Trophoblast cell (in vitro differentiated cells and primary cell): ENCODE measurements at regions not wholly inside any gene's neighbourhood (a gene's known extent, or its start where the extent isn't known, plus 50 kb on each side); places are given as distances from the start of the nearest gene placed in this dataset.
A peak's percentile ranks its signal among the peaks of the same experiment; 100 is the strongest.

Experiments used
- DNase-seq, 2 donors: peaks; one replicate each; pipeline ENCODE4 v3.0.0-alpha.2; 2016
- H2AFZ ChIP-seq: 2 replicates; pipeline ENCODE4 v1.6.1; 2013; ENCODE audit warnings: low read length, moderate library complexity, mild to moderate bottlenecking; ENCODE audit not compliant: insufficient read depth, poor library complexity
- H2AK5ac ChIP-seq: 2 replicates; pipeline ENCODE4 v1.6.1; 2013; ENCODE audit warnings: mild to moderate bottlenecking, low read length
- H2BK120ac ChIP-seq: 2 replicates; pipeline ENCODE4 v1.6.1; 2013; ENCODE audit warnings: low read length, mild to moderate bottlenecking, moderate library complexity; ENCODE audit not compliant: insufficient read depth, poor library complexity
- H2BK12ac ChIP-seq: 2 replicates; pipeline ENCODE4 v1.6.1; 2013; ENCODE audit warnings: mild to moderate bottlenecking, low read length, moderate library complexity
- H2BK5ac ChIP-seq: 2 replicates; pipeline ENCODE4 v1.6.1; 2013; ENCODE audit warnings: low read length, low read depth, moderate library complexity, mild to moderate bottlenecking; ENCODE audit not compliant: poor library complexity
- H3K14ac ChIP-seq: 2 replicates; pipeline ENCODE4 v1.6.1; 2013; ENCODE audit warnings: mild to moderate bottlenecking, low read length
- H3K18ac ChIP-seq: 2 replicates; pipeline ENCODE4 v1.6.1; 2013; ENCODE audit warnings: mild to moderate bottlenecking, low read length
- H3K23ac ChIP-seq: 2 replicates; pipeline ENCODE4 v1.6.1; 2013; ENCODE audit warnings: low read length
- H3K27ac ChIP-seq: 2 replicates; pipeline ENCODE4 v1.5.1; 2013; ENCODE audit warnings: low read depth, mild to moderate bottlenecking, inconsistent platforms, low read length, moderate library complexity
- H3K27me3 ChIP-seq: 2 replicates; pipeline ENCODE4 v1.6.1; 2013; ENCODE audit warnings: inconsistent platforms, mild to moderate bottlenecking, low read length, moderate library complexity; ENCODE audit not compliant: insufficient read depth
- H3K36me3 ChIP-seq, 2 experiments: 1 replicate in 1 of 2; 2 replicates in 1 of 2; pipeline ENCODE4 v1.6.1; 2013; ENCODE audit warnings: low read length in 2 of 2, mild to moderate bottlenecking in 2 of 2, moderate library complexity in 1 of 2; ENCODE audit not compliant: insufficient read depth in 2 of 2, control insufficient read depth in 1 of 2
- H3K4ac ChIP-seq: 2 replicates; pipeline ENCODE4 v1.6.1; 2013; ENCODE audit warnings: low read depth, mild to moderate bottlenecking, low read length, moderate library complexity
- H3K4me1 ChIP-seq, 2 experiments: 1 replicate in 1 of 2; 2 replicates in 1 of 2; pipeline ENCODE4 v1.6.1; 2013; ENCODE audit warnings: low read length in 2 of 2, mild to moderate bottlenecking in 2 of 2, moderate library complexity in 1 of 2; ENCODE audit not compliant: insufficient read depth in 2 of 2, control insufficient read depth in 1 of 2
- H3K4me2 ChIP-seq: 2 replicates; pipeline ENCODE4 v1.6.1; 2013; ENCODE audit warnings: inconsistent platforms, mild to moderate bottlenecking, low read length, moderate library complexity
- H3K4me3 ChIP-seq: 2 replicates; pipeline ENCODE4 v1.5.1; 2013; ENCODE audit warnings: mild to moderate bottlenecking, low read depth, low read length, inconsistent platforms
- H3K79me1 ChIP-seq: one replicate; pipeline ENCODE4 v1.6.1; 2013; ENCODE audit warnings: low read length
- H3K79me2 ChIP-seq: 2 replicates; pipeline ENCODE4 v1.6.1; 2013; ENCODE audit warnings: low read length, mild to moderate bottlenecking; ENCODE audit not compliant: control insufficient read depth, insufficient read depth, poor library complexity
- H3K9ac ChIP-seq: 2 replicates; pipeline ENCODE4 v1.6.1; 2013; ENCODE audit warnings: mild to moderate bottlenecking, low read length
- H3K9me3 ChIP-seq: 2 replicates; pipeline ENCODE4 v1.6.1; 2013; ENCODE audit warnings: low read depth, mild to moderate bottlenecking, control low read depth, inconsistent platforms, low read length; ENCODE audit not compliant: insufficient read depth
- H4K12ac ChIP-seq: 2 replicates; pipeline ENCODE4 v1.6.1; 2013; ENCODE audit warnings: low read depth, mild to moderate bottlenecking, low read length, moderate library complexity
- H4K8ac ChIP-seq: 2 replicates; pipeline ENCODE4 v1.6.1; 2013; ENCODE audit warnings: low read depth, mild to moderate bottlenecking, low read length, moderate library complexity
- H4K91ac ChIP-seq: one replicate; pipeline ENCODE4 v1.6.1; 2013; ENCODE audit warnings: low read depth, mild to moderate bottlenecking, low read length, moderate library complexity
- WGBS: extraction: QIAGEN DNeasy Blood & Tissue Kit; methylation state at CpG from one replicate; pipeline ENCODE4 v1.1.7; 2013; ENCODE audit warnings: missing lambda C conversion rate; ENCODE audit not compliant: insufficient read length, insufficient coverage; ENCODE audit errors: extremely low coverage; 5-methylcytosine and 5-hydroxymethylcytosine counted together

DNA sequence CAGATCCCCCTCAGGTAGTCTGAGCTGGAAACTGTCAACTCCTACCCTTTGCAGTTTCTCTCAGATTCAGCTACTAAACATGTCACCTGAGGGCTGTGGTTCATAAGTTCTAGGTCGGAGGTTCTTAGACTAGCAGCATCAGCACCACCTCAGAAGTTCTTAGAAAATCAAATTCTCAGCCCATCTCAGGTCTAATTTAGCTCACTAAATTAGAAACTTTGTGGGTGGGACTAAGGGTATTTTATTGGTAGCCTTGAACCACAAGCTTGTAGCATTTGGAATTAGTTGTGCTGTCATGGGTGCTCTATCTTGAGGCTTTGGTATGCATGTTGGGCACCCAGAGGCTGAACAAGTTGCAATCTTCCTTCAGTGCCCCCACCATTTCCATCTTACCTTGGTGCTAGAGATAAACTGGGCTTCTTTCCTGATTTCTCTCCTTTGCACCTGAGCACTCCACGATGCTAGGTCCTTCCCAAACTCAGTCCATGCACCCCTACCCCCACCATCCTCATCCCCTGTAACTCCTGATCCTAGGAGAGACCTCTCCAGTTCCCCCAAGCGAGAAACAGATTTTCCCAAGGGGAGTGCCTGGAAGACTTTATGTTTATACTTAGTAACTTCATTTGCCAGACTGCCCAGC is 54.2 kb downstream of the S1PR1 start:
- no peak overlapping the region for H3K23ac ChIP-seq
- no CpG with 5 or more reads among the region's 3 CpGs for WGBS

DNA sequence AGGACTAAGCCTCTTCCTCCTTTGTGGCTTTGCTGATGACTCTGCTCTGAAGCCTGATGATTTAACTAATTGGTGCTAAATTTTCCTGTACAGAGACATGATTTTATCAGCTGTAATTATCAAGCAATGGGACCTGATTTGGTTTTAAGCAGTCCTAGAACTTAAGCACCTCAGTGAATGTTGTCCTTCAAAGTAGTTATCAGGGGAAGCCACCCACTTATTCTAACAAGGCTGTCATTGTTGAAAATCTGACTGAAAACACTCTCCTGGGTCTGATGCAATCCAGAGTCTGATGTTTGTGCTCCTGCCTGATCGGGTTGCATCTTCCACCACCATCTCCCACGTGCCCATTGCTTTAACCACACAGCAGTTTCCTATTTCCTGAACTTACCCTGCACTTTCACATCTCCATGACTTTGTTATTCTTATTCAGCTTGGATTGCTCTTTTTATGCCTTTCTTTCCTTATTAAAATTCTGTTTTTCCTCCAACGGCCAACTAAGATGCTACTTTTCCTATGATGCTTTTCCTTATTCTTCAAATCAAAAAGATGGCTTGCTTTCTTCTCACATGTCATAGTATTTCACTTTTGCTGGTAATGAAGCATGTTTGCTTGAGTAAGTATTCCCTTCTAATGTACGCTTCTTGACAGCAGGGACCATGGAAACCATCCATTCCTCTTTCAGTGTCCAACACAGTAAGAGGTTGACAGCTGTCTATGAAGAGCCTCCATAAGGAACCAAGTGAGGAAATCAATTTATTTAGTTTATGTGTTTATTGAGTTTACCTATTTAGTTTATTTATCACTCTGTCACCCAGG is 55.0 kb downstream of the S1PR1 start:
- H3K79me2 ChIP-seq: no peaks in the 10 kb centered on the region
- no peak overlapping the region for H3K14ac ChIP-seq
- WGBS: no CpG with 5 or more reads among the region's 4 CpGs
- no peaks in the 10 kb centered on the region for H3K36me3 ChIP-seq
- H3K4me1 ChIP-seq: peaks cover 4 to 8% of the 10 kb centered on the region in 2 experiments
- no peaks in the 10 kb centered on the region for H3K27me3 ChIP-seq
- no peak overlapping the region for H3K4me3 ChIP-seq
- no peak overlapping the region for H2BK12ac ChIP-seq
- no peak overlapping the region for H3K4ac ChIP-seq
- H3K9me3 ChIP-seq: no peaks in the 10 kb centered on the region
- H3K23ac ChIP-seq: no peak overlapping the region
- H3K4me2 ChIP-seq: no peak overlapping the region
- DNase-seq: no peak
- no peaks in the 10 kb centered on the region for H3K79me1 ChIP-seq
- H4K12ac ChIP-seq: no peak overlapping the region
- H2BK5ac ChIP-seq: no peak overlapping the region
- no peak overlapping the region for H3K18ac ChIP-seq
- H2AK5ac ChIP-seq: no peak overlapping the region
- no peak overlapping the region for H2BK120ac ChIP-seq
- no peak overlapping the region for H4K91ac ChIP-seq
- no peak overlapping the region for H3K27ac ChIP-seq
- no peak overlapping the region for H3K9ac ChIP-seq
- no peak overlapping the region for H2AFZ ChIP-seq
- H4K8ac ChIP-seq: no peak overlapping the region

More for the DNA sequence above, 54.2 kb downstream of the S1PR1 start:
- no peak overlapping the region for H3K18ac ChIP-seq
- H2BK12ac ChIP-seq: no peak overlapping the region
- no peak overlapping the region for H4K12ac ChIP-seq
- H2AFZ ChIP-seq: no peak overlapping the region
- H3K4me1 ChIP-seq: peaks cover 4 to 8% of the 10 kb centered on the region in 2 experiments
- H3K9ac ChIP-seq: no peak overlapping the region
- no peak overlapping the region for H3K4me2 ChIP-seq
- H3K14ac ChIP-seq: no peak overlapping the region
- no peak overlapping the region for H4K8ac ChIP-seq
- no peak overlapping the region for H3K4me3 ChIP-seq
- H3K27ac ChIP-seq: no peak overlapping the region
- no peak overlapping the region for H3K4ac ChIP-seq
- no peak overlapping the region for H2AK5ac ChIP-seq
- DNase-seq: no peak
- H3K79me2 ChIP-seq: no peaks in the 10 kb centered on the region
- H2BK120ac ChIP-seq: no peak overlapping the region
- no peaks in the 10 kb centered on the region for H3K27me3 ChIP-seq
- H3K79me1 ChIP-seq: no peaks in the 10 kb centered on the region
- H4K91ac ChIP-seq: no peak overlapping the region
- no peaks in the 10 kb centered on the region for H3K9me3 ChIP-seq
- no peak overlapping the region for H2BK5ac ChIP-seq
- H3K36me3 ChIP-seq: no peaks in the 10 kb centered on the region

DNA sequence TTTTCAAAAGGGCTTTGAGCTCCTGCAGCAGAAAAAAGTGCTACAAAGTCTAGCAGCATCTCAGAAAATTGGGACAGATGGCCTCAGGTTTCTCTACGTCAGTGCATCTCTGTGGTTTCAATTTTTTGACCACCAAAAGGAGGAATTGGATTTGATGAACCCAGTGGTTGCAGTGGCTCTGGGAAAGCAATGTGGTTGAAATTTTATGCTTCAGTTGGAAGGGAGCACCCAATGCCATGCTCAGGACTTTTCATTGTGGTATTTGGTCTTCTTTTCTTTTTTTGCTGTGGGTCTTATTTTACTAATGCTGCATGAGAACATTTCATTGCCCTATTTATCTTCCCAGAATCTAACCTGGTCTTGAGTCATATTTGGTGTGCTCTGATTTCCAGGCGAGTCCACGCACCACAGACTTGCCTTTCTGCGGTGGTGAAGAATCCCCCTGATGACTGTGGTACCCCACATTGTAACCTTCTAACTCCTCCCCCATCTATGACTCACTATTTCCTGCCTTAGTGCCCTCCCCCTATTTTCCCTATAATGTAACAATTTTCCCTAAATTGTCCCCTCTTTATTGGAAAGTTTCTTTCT is 56.7 kb downstream of the S1PR1 start:
- H3K18ac ChIP-seq: no peak overlapping the region
- no peak overlapping the region for H3K4me2 ChIP-seq
- no peak overlapping the region for H4K8ac ChIP-seq
- H3K4ac ChIP-seq: no peak overlapping the region
- H4K12ac ChIP-seq: no peak overlapping the region
- no peaks in the 10 kb centered on the region for H3K27me3 ChIP-seq
- H2BK120ac ChIP-seq: no peak overlapping the region
- H2BK12ac ChIP-seq: no peak overlapping the region
- H3K9me3 ChIP-seq: no peaks in the 10 kb centered on the region
- H3K23ac ChIP-seq: no peak overlapping the region
- no peak overlapping the region for H2BK5ac ChIP-seq
- no CpG with 5 or more reads among the region's 4 CpGs for WGBS
- no peak overlapping the region for H2AFZ ChIP-seq
- no peak overlapping the region for H3K4me3 ChIP-seq
- DNase-seq: no peak
- no peaks in the 10 kb centered on the region for H3K79me1 ChIP-seq
- peaks cover 4 to 8% of the 10 kb centered on the region in 2 experiments for H3K4me1 ChIP-seq
- H3K27ac ChIP-seq: no peak overlapping the region
- H3K14ac ChIP-seq: no peak overlapping the region
- no peak overlapping the region for H4K91ac ChIP-seq
- H3K36me3 ChIP-seq: no peaks in the 10 kb centered on the region
- no peaks in the 10 kb centered on the region for H3K79me2 ChIP-seq
- H3K9ac ChIP-seq: no peak overlapping the region
- no peak overlapping the region for H2AK5ac ChIP-seq

DNA sequence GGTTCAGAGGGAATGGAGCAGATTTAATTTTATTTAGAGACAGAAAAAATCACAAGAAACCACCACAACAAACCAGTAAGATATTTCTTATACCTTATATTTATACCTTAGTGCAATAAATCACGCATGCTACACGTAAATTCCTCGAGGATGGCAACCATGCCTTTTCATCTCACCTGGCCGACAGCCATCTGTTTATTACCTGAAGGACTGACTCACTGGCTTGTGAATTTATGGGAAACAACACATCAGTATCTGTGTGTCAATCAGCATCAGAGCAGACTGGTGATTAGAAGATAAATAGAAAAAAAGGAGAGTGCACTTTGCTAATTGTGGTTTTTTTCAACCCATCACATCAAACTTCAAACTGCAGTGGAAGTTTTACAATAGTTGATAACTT is 58.4 kb downstream of the S1PR1 start:
- no CpG with 5 or more reads among the region's 4 CpGs for WGBS
- no peaks in the 10 kb centered on the region for H3K36me3 ChIP-seq
- H3K9me3 ChIP-seq: no peaks in the 10 kb centered on the region

More for the DNA sequence above, 58.4 kb downstream of the S1PR1 start:
- Histone ChIP-seq H3K27me3 (no peaks in the 10 kb centered on the region), H2BK12ac (no peak overlapping the region), H2AK5ac (no peak overlapping the region), H3K79me2 (no peaks in the 10 kb centered on the region), H2AFZ (no peak overlapping the region), H4K8ac (no peak overlapping the region), H4K12ac (no peak overlapping the region), H3K14ac (no peak overlapping the region), H3K79me1 (no peaks in the 10 kb centered on the region), H3K4me1 (peaks cover 4 to 8% of the 10 kb centered on the region in 2 experiments), H3K9ac (no peak overlapping the region), H3K4ac (no peak overlapping the region), H3K4me3 (no peak overlapping the region), H3K23ac (no peak overlapping the region), H2BK120ac (no peak overlapping the region), H3K27ac (no peak overlapping the region), H4K91ac (no peak overlapping the region), H3K4me2 (no peak overlapping the region), H3K18ac (no peak overlapping the region), H2BK5ac (no peak overlapping the region)
- peak; percentile 44 to 62 for DNase-seq
